Neural cell (in vitro differentiated cells): ENCODE measurements at regions not wholly inside any gene's neighbourhood (a gene's known extent, or its start where the extent isn't known, plus 50 kb on each side); places are given as distances from the start of the nearest gene placed in this dataset.

Source experiments
- EZH2 ChIP-seq: fragments of 200-600, 300-800 bp; shearing (Covaris generic), sonication (generic); IDR thresholded peaks from 2 replicates; pipeline ENCODE4 v1.6.1; 2014; ENCODE audit warnings: antibody characterized with exemption, low read length, borderline replicate concordance, mild to moderate bottlenecking; ENCODE audit not compliant: insufficient read depth, poor library complexity, severe bottlenecking
- POLR2AphosphoS5 ChIP-seq: IDR thresholded peaks from 2 replicates; pipeline ENCODE4 v1.6.1; 2012
- REST ChIP-seq: IDR thresholded peaks from 2 replicates; pipeline ENCODE4 v1.6.1; 2012; ENCODE audit warnings: borderline replicate concordance
- TAF1 ChIP-seq: IDR thresholded peaks from 2 replicates; pipeline ENCODE4 v1.6.1; 2012; ENCODE audit warnings: low read depth
- TF ChIP-seq, protein P1 (sequence below): fragments of 450-650 bp; IDR thresholded peaks from 2 replicates; pipeline ENCODE4 v1.5.1; 2014; ENCODE audit warnings: antibody characterized with exemption, mild to moderate bottlenecking, moderate library complexity; ENCODE audit not compliant: poor library complexity, severe bottlenecking

DNA sequence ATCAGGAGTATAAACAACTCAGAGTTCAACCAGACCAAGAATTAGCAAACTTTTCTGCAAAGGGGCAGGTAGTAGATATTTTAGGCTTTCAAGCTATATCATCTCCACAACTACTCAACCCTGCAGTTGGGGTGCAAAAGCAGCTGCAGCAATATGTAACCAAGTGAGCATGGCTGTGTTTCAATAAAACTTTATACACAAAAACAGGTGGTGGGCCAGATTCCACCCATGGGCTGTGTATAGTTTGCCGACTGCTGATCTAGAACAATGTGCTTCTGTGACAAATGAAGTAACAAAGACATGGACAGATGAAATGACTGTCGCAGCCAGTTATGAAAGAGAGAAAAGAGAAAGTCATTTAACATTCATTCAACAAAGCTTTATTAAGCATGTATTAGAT, 77.1 kb upstream of the DRD2 start:
- TF ChIP-seq, protein P1, sequence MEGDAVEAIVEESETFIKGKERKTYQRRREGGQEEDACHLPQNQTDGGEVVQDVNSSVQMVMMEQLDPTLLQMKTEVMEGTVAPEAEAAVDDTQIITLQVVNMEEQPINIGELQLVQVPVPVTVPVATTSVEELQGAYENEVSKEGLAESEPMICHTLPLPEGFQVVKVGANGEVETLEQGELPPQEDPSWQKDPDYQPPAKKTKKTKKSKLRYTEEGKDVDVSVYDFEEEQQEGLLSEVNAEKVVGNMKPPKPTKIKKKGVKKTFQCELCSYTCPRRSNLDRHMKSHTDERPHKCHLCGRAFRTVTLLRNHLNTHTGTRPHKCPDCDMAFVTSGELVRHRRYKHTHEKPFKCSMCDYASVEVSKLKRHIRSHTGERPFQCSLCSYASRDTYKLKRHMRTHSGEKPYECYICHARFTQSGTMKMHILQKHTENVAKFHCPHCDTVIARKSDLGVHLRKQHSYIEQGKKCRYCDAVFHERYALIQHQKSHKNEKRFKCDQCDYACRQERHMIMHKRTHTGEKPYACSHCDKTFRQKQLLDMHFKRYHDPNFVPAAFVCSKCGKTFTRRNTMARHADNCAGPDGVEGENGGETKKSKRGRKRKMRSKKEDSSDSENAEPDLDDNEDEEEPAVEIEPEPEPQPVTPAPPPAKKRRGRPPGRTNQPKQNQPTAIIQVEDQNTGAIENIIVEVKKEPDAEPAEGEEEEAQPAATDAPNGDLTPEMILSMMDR, result no peak
- TF ChIP-seq EZH2, result no peak
- no peak for TF ChIP-seq TAF1
- no peak for TF ChIP-seq POLR2AphosphoS5
- TF ChIP-seq REST, result no peak
